Endothelial cell (in vitro differentiated cells): ENCODE measurements at regions not wholly inside any gene's neighbourhood (a gene's known extent, or its start where the extent isn't known, plus 50 kb on each side); places are given as distances from the start of the nearest gene placed in this dataset.

Source experiments
- DNase-seq: peaks from one replicate; pipeline ENCODE4 v3.0.0; 2021; ENCODE audit warnings: low spot score
- H3K27ac Mint-ChIP-seq: one replicate; pipeline ENCODE4 v1.8.0; 2021; ENCODE audit warnings: mixed read lengths, inconsistent platforms; ENCODE audit not compliant: unreplicated experiment
- H3K27me3 Mint-ChIP-seq: one replicate; pipeline ENCODE4 v1.8.0; 2021; ENCODE audit warnings: mild to moderate bottlenecking, moderate library complexity, mixed read lengths, inconsistent platforms; ENCODE audit not compliant: unreplicated experiment
- H3K36me3 Mint-ChIP-seq: one replicate; pipeline ENCODE4 v1.8.0; 2021; ENCODE audit warnings: mild to moderate bottlenecking, low read depth, mixed read lengths, inconsistent platforms; ENCODE audit not compliant: unreplicated experiment
- H3K4me1 Mint-ChIP-seq: one replicate; pipeline ENCODE4 v1.8.0; 2021; ENCODE audit warnings: mild to moderate bottlenecking, mixed read lengths, inconsistent platforms; ENCODE audit not compliant: unreplicated experiment
- H3K4me3 Mint-ChIP-seq: one replicate; pipeline ENCODE4 v1.8.0; 2021; ENCODE audit warnings: mild to moderate bottlenecking, mixed read lengths, inconsistent platforms; ENCODE audit not compliant: unreplicated experiment
- H3K9me3 Mint-ChIP-seq: one replicate; pipeline ENCODE4 v1.8.0; 2021; ENCODE audit warnings: mixed read lengths, inconsistent platforms; ENCODE audit not compliant: unreplicated experiment
- TF ChIP-seq, protein P1 (sequence below): fragments of 200-600 bp; sonication (generic); IDR thresholded peaks from one replicate; pipeline ENCODE4 v1.5.0; 2021; ENCODE audit warnings: antibody characterized with exemption; ENCODE audit not compliant: unreplicated experiment

DNA sequence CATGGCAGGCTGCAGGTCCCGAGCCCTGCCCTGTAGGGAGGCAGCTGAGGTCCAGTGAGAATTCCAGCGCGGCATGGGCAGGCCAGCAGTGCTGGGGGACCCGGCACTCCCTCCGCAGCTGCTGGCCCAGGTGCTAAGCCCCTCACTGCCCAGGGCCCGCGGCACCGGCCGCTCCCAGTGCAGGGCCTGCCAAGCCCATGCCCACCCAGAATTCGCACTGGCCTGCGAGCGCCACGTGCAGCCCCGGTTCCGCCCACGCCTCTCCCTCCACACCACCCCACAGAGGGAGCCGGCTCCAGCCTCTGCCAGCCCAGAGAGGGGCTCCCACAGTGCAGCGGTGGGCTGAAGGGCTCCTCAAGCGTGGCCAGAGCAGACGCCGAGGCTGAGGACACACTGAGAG, 158.5 kb upstream of the ACVR2A start:
- no peak overlapping the region for H3K4me3 Mint-ChIP-seq
- no peaks in the 10 kb centered on the region for H3K27me3 Mint-ChIP-seq
- DNase-seq = no peak
- H3K4me1 Mint-ChIP-seq = no peaks in the 10 kb centered on the region
- H3K9me3 Mint-ChIP-seq = no peaks in the 10 kb centered on the region
- no peaks in the 10 kb centered on the region for H3K36me3 Mint-ChIP-seq
- H3K27ac Mint-ChIP-seq = no peak overlapping the region
- TF ChIP-seq, protein P1, sequence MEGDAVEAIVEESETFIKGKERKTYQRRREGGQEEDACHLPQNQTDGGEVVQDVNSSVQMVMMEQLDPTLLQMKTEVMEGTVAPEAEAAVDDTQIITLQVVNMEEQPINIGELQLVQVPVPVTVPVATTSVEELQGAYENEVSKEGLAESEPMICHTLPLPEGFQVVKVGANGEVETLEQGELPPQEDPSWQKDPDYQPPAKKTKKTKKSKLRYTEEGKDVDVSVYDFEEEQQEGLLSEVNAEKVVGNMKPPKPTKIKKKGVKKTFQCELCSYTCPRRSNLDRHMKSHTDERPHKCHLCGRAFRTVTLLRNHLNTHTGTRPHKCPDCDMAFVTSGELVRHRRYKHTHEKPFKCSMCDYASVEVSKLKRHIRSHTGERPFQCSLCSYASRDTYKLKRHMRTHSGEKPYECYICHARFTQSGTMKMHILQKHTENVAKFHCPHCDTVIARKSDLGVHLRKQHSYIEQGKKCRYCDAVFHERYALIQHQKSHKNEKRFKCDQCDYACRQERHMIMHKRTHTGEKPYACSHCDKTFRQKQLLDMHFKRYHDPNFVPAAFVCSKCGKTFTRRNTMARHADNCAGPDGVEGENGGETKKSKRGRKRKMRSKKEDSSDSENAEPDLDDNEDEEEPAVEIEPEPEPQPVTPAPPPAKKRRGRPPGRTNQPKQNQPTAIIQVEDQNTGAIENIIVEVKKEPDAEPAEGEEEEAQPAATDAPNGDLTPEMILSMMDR = no peak

DNA sequence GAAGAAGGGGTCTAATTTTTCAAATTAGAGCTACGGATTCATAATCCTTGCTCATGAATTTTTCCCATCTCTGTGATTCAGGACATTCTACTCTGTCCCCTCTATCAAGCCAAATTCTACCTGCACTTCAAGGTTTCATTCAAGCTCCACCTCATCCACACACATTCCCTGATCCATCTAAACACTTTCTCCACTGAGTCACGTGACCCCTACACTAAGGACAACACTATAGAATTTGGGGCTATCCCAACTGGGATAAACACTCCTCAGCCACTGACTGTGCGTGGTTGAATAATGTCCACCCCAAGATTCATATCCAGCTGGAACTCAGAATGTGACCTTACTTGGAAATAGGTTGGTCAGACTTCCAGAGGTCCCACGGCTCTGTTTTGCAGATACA, 159.9 kb upstream of the ACVR2A start:
- Mint-ChIP-seq H3K9me3 (no peaks in the 10 kb centered on the region), H3K4me3 (no peak overlapping the region), H3K4me1 (no peaks in the 10 kb centered on the region), H3K27ac (no peak overlapping the region), H3K27me3 (no peaks in the 10 kb centered on the region), H3K36me3 (no peaks in the 10 kb centered on the region)
- TF ChIP-seq, protein P1 = no peak
- no peak for DNase-seq

DNA sequence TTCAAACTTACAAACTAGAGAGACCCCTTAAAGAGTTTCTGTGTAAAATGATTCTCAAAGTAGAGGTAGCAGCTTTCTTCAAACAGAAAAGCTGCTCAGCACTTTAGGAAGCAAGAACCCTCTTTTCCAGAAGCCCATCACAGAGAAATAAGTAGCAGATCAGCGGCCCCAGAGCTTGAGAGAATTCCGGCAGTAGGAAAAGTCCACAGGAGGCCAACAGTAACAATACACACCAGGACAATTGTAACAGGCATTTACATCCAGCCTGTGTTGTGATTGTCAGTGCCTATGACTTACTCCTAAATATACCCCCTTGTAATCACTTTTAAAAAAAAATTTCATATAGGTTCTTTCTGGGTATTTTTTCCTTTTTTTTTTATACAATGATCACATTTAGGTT, 161.4 kb upstream of the ACVR2A start:
- Mint-ChIP-seq H3K4me1 (no peaks in the 10 kb centered on the region), H3K27me3 (no peaks in the 10 kb centered on the region), H3K4me3 (no peak overlapping the region), H3K9me3 (no peaks in the 10 kb centered on the region), H3K27ac (no peak overlapping the region), H3K36me3 (no peaks in the 10 kb centered on the region)
- DNase-seq = no peak
- TF ChIP-seq, protein P1 = no peak

DNA sequence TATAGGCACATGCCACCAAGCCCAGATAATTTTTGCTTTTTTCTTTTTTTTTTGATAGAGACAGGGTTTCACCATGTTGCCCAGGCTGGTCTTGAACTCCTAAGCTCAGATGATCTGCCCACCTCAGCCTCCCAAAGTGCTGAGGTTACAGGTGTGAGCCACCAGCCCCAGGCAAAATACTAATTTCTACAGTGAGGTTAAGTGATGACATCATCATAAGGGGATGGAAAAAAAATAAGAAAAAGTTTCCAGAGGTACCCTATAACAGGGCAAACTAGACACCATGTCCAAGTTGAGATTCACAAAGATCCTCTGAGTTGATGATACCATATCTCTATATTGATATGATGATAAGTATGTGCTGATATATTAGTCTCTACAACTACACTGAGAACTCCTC, 163.7 kb upstream of the ACVR2A start:
- Mint-ChIP-seq H3K36me3 (no peaks in the 10 kb centered on the region), H3K9me3 (no peaks in the 10 kb centered on the region), H3K27me3 (no peaks in the 10 kb centered on the region), H3K4me3 (no peak overlapping the region), H3K27ac (no peak overlapping the region), H3K4me1 (no peaks in the 10 kb centered on the region)
- TF ChIP-seq, protein P1 = no peak
- no peak for DNase-seq

DNA sequence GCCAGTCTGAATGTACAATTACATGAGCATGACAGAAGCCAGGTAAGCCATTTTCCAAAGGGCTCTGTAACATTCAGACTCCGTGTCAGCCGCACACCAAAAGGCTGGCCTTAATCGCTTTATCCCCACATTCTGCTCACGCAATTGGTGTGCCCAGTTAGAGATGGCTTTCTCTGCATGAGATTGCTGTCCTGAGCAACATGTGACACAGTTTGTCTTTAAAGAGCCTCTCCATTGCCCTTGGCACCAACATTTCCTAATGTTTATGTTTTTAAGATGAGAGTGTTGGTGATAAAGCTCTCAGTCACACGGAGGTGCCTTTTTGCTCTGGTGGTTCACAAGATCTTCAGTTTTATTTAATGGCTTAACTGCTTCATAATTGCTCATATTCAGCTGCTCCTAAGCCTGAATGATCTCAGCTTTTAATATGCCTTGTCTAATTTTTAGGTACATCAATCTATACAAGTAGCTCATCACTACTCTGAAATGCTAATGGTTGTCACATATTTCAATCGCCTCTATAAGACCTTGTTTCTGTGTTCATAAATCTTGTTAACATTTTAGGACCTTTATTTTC, 164.8 kb upstream of the ACVR2A start:
- DNase-seq = no peak
- Mint-ChIP-seq H3K4me3 (no peak overlapping the region), H3K9me3 (no peaks in the 10 kb centered on the region), H3K27me3 (no peaks in the 10 kb centered on the region), H3K27ac (no peak overlapping the region), H3K36me3 (no peaks in the 10 kb centered on the region), H3K4me1 (no peaks in the 10 kb centered on the region)
- TF ChIP-seq, protein P1 = no peak
